ENCODE measurements at regions not wholly inside any gene's neighbourhood (a gene's known extent, or its start where the extent isn't known, plus 50 kb on each side); places are given as distances from the start of the nearest gene placed in this dataset.

- TF ChIP-seq EGR1 (IDR thresholded peaks at IDR 0.05; ENCODE audit: borderline replicate concordance in 1 of 2, low read depth in 2 of 2, low read length in 2 of 2) = no peak
- no peak for TF ChIP-seq POU2F2 (IDR thresholded peaks at IDR 0.05; ENCODE audit: borderline replicate concordance, low read depth, low read length)
- TF ChIP-seq STAT1 (conservative IDR thresholded peaks at IDR 0.05) = no peak
- TF ChIP-seq SRF (IDR thresholded peaks at IDR 0.05; ENCODE audit: low read depth in 2 of 2, low read length in 2 of 2) = no peak
Observed at GRCh38 chr3:23648326-23648995, 157.3 kb upstream of the UBE2E1 start (continued).

GRCh38 chr3:23648996-23649395 lies 156.8 kb upstream of the UBE2E1 start:
- 47% methylated on average over 4 of the region's 4 CpGs for WGBS (ENCODE audit: insufficient coverage, insufficient replicate concordance, low lambda C conversion rate, missing lambda C conversion rate)
- no TSS peak for BruUV-seq (replicated peaks)

More at GRCh38 chr3:23648996-23649395, 156.8 kb upstream of the UBE2E1 start:
- POLR2A ChIA-PET = interaction anchor here (0.6 to 1.3 kb wide), 7 partner anchors 13 to 486 kb away, joined by 3 to 5 read pairs (median 3); partner anchors contain the start of genes NKIRAS1 and RPL15
- SMC1A ChIA-PET (ENCODE audit: uncharacterized antibody, unreplicated experiment) = interaction anchor here (0.6 to 5.3 kb wide), 38 partner anchors 9 to 486 kb away, joined by 3 to 35 read pairs (median 4); no protein-coding TSS in a partner anchor
- no peaks in the 10 kb centered on the region for H3K9me3 ChIP-seq (replicated peaks; ENCODE audit: control insufficient read depth, insufficient read depth, low read length)
- CTCF ChIA-PET = interaction anchor here (0.6 to 2.0 kb wide), 14 partner anchors 9 to 689 kb away, joined by 3 to 15 read pairs (median 3); no protein-coding TSS in a partner anchor
- H3K4me3 ChIP-seq = no peak overlapping the region
- intact Hi-C loops (cut with micrococcal nuclease; ENCODE audit: unreplicated experiment) = no loop called here
- DNase-seq (ENCODE audit: low read depth, low spot score) (no peak), ATAC-seq (peak; percentile 20), FAIRE-seq (peak; percentile 38)
- RAD21 ChIA-PET (ENCODE audit: unreplicated experiment) = interaction anchor here (0.9 to 3.1 kb wide), 14 partner anchors 10 to 270 kb away, joined by 3 to 27 read pairs (median 6); no protein-coding TSS in a partner anchor
- H3K79me2 ChIP-seq (ENCODE audit: control insufficient read depth, insufficient read depth, low read length) = no peaks in the 10 kb centered on the region
- no peaks in the 10 kb centered on the region for H3K27me3 ChIP-seq (replicated peaks in 1 of 2; ENCODE audit: control insufficient read depth in 2 of 2, insufficient read depth in 2 of 2, low read length in 1 of 2)
- H3K4me1 ChIP-seq (ENCODE audit: control insufficient read depth, insufficient read depth, low read length) = peaks cover 29% of the 10 kb centered on the region
- TF ChIP-seq POU2F2 (IDR thresholded peaks at IDR 0.05; ENCODE audit: borderline replicate concordance, low read depth, low read length) (no peak), GABPA (IDR thresholded peaks at IDR 0.05; ENCODE audit: low read depth) (no peak), ATF7 (IDR thresholded peaks at IDR 0.05; ENCODE audit: low read depth) (peak; percentile 43), NFYA (IDR thresholded peaks at IDR 0.05; ENCODE audit: borderline replicate concordance, low read depth, low read length) (no peak), ZZZ3 (IDR thresholded peaks at IDR 0.05; ENCODE audit: control insufficient read depth, insufficient read length, low read depth) (no peak), SIX5 (IDR thresholded peaks at IDR 0.05; ENCODE audit: low read depth, low read length, severe bottlenecking) (no peak), IKZF2 (IDR thresholded peaks at IDR 0.05) (peak in 1 of 2 experiments; percentile 26; a peak in 1 of 4 replicates), ZBTB40 (IDR thresholded peaks at IDR 0.05; ENCODE audit: borderline replicate concordance) (no peak), IKZF1 (conservative IDR thresholded peaks at IDR 0.05) (0 out of 2 replicates have a peak, but pooled peaks have one; percentile 20), CHD1 (IDR thresholded peaks at IDR 0.05; ENCODE audit: low read depth, low read length) (no peak)
- in situ Hi-C loops (cut with MboI) = no loop called here
- no peak overlapping the region for H3K9ac ChIP-seq (ENCODE audit: control insufficient read depth, insufficient read depth, low read length)
- no peak overlapping the region for H3K27ac ChIP-seq (ENCODE audit: control insufficient read depth, insufficient read depth)
- H4K20me1 ChIP-seq (ENCODE audit: control insufficient read depth, insufficient read depth) = no peaks in the 10 kb centered on the region
- H2AFZ ChIP-seq (ENCODE audit: control insufficient read depth, low read depth, low read length) = no peak overlapping the region; the same call in 1 of the 2 replicates
- H3K36me3 ChIP-seq (ENCODE audit: control insufficient read depth in 2 of 2, insufficient read depth in 2 of 2, low read length in 1 of 2) = no peaks in the 10 kb centered on the region
- H3K4me2 ChIP-seq (ENCODE audit: control insufficient read depth, insufficient read depth) = no peak overlapping the region
